ENCODE measurements at regions not wholly inside any gene's neighbourhood (a gene's known extent, or its start where the extent isn't known, plus 50 kb on each side); places are given as distances from the start of the nearest gene placed in this dataset.
A peak's percentile ranks its signal among the peaks of the same experiment; 100 is the strongest.

DNA sequence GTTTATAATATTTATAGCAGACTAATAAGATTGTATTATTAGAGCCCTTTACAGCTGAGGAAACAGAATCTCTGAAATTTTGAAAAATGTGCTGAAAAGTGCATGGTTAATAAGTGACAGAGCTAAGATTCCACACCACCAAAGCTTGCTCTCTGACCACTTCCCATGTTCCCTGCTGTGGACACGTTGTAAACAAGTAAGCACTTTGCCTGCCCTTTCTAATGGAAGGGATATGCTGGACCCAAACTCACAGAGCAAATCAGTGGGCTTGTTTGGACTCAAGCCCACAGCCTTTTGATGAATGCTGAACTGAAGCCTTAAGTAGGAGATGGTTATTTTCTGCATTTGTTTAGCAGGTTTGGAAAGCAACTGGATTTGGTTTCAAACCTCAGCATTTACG is 214.0 kb upstream of the TMEM72 start:
- no peak overlapping the region for H3K4me2 ChIP-seq (ENCODE audit: extremely low read depth, insufficient read depth, low read length)

DNA sequence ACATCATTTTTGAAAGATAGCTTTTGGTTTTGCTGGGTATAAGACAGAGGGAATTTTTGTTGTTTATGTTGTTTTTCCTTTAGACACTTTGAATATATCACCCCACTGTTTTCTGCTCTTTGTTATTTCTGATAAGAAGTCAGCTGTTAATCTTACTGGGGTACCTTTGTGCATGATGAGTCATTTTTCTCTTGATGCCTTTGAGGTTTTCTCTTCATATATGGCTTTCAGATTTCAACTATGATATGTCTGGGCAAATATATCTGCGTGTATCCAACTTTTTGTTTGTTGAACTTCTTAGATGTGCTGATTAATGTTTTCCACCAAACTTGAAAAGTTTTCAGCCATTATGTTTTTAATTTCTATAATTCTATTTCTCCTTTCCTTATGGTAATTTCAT is 208.6 kb upstream of the TMEM72 start:
- Histone ChIP-seq H4K20me1 (ENCODE audit: control insufficient read depth, extremely low read depth, insufficient read depth, low read length) (no peaks in the 10 kb centered on the region), H3K4me2 (ENCODE audit: extremely low read depth, insufficient read depth, low read length) (no peak overlapping the region), H3K4me1 (ENCODE audit: control insufficient read depth, extremely low read depth, insufficient read depth, low read length) (peaks cover 6% of the 10 kb centered on the region), H3K27ac (ENCODE audit: insufficient read depth, low read length) (no peak overlapping the region), H3K36me3 (ENCODE audit: control insufficient read depth, insufficient read depth, low read length) (no peaks in the 10 kb centered on the region), H2AFZ (ENCODE audit: low read length) (no peak overlapping the region), H3K4me3 (replicated peaks in 1 of 4; ENCODE audit: control extremely low read depth in 1 of 4, insufficient read depth in 1 of 4, low read depth in 3 of 4, low read length in 4 of 4) (no peak overlapping the region), H3K27me3 (ENCODE audit: control insufficient read depth, insufficient read depth, low read length) (no peaks in the 10 kb centered on the region), H3K9ac (ENCODE audit: insufficient read depth, low read length) (no peak overlapping the region), H3K9me3 (ENCODE audit: control insufficient read depth, insufficient read depth, low read depth, low read length) (no peaks in the 10 kb centered on the region), H3K79me2 (ENCODE audit: control insufficient read depth, insufficient read depth, low read length) (no peaks in the 10 kb centered on the region)
- DNase-seq (ENCODE audit: low read depth in 2 of 2) = no peak
- TF ChIP-seq EZH2 (IDR thresholded peaks at IDR 0.05; ENCODE audit: low read length, missing control alignments) = no peak
- TF ChIP-seq, protein P1, sequence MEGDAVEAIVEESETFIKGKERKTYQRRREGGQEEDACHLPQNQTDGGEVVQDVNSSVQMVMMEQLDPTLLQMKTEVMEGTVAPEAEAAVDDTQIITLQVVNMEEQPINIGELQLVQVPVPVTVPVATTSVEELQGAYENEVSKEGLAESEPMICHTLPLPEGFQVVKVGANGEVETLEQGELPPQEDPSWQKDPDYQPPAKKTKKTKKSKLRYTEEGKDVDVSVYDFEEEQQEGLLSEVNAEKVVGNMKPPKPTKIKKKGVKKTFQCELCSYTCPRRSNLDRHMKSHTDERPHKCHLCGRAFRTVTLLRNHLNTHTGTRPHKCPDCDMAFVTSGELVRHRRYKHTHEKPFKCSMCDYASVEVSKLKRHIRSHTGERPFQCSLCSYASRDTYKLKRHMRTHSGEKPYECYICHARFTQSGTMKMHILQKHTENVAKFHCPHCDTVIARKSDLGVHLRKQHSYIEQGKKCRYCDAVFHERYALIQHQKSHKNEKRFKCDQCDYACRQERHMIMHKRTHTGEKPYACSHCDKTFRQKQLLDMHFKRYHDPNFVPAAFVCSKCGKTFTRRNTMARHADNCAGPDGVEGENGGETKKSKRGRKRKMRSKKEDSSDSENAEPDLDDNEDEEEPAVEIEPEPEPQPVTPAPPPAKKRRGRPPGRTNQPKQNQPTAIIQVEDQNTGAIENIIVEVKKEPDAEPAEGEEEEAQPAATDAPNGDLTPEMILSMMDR (conservative IDR thresholded peaks at IDR 0.05 in 1 of 2, IDR thresholded peaks at IDR 0.05 in 1 of 2; ENCODE audit: low read depth in 1 of 2, low read length in 2 of 2) = no peak

More for the DNA sequence above, 214.0 kb upstream of the TMEM72 start:
- no peak overlapping the region for H3K27ac ChIP-seq (ENCODE audit: insufficient read depth, low read length)
- H3K4me1 ChIP-seq (ENCODE audit: control insufficient read depth, extremely low read depth, insufficient read depth, low read length) = no peaks in the 10 kb centered on the region
- H3K9me3 ChIP-seq (ENCODE audit: control insufficient read depth, insufficient read depth, low read depth, low read length) = no peaks in the 10 kb centered on the region
- no peaks in the 10 kb centered on the region for H3K36me3 ChIP-seq (ENCODE audit: control insufficient read depth, insufficient read depth, low read length)
- H3K27me3 ChIP-seq (ENCODE audit: control insufficient read depth, insufficient read depth, low read length) = no peaks in the 10 kb centered on the region
- H4K20me1 ChIP-seq (ENCODE audit: control insufficient read depth, extremely low read depth, insufficient read depth, low read length) = no peaks in the 10 kb centered on the region
- H3K79me2 ChIP-seq (ENCODE audit: control insufficient read depth, insufficient read depth, low read length) = no peaks in the 10 kb centered on the region
- no peak for TF ChIP-seq EZH2 (IDR thresholded peaks at IDR 0.05; ENCODE audit: low read length, missing control alignments)
- TF ChIP-seq, protein P1 (conservative IDR thresholded peaks at IDR 0.05 in 1 of 2, IDR thresholded peaks at IDR 0.05 in 1 of 2; ENCODE audit: low read depth in 1 of 2, low read length in 2 of 2) = no peak
- no peak overlapping the region for H2AFZ ChIP-seq (ENCODE audit: low read length)
- no peak overlapping the region for H3K9ac ChIP-seq (ENCODE audit: insufficient read depth, low read length)
- peak in 1 of 2 donors; percentile 42 for DNase-seq (ENCODE audit: low read depth in 2 of 2)
- no peak overlapping the region for H3K4me3 ChIP-seq (replicated peaks in 1 of 4; ENCODE audit: control extremely low read depth in 1 of 4, insufficient read depth in 1 of 4, low read depth in 3 of 4, low read length in 4 of 4)

DNA sequence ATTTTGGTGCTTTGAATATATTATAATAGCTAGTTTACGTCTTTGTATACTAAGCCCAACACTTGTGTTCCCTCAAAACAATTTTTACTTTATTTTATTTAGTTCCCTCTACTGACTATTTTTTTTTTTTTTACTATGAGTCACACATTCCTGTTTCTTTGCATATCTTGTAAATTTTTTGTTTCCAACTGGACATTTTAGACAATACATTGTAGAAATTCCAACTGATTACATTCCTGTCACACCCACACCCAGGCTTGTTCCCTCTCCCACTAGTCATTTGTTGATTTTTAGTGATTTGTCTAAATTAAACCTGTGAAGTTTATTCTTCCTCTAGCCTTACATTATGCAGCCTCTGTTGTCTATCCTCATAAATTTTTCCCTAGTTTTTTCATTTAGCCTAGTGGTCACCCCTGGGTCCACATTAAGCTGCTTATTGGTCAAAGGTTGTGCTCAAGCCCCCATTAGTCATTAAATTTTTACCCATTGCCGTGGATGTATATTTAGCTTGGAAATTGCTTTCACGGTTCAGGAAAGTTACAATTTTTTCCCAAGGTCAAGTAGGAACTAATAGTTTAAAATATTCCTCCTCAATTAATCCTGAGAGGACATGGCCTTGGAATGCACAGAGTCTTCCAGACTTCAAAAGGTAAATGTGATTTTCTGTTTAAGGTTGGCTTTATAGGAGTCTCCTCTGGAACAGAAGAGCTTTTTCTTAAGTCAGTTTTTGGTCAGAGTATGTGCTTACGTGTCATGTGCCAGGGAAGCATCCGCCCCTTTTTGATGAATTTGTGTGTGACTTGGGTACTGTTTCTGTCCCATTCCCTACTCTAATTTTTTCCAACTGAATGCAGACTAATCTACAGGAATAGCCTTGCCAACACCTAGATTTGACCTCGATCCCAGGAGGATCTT is 207.6 kb upstream of the TMEM72 start:
- H3K36me3 ChIP-seq (ENCODE audit: control insufficient read depth, insufficient read depth, low read length) = no peaks in the 10 kb centered on the region
- H3K9me3 ChIP-seq (ENCODE audit: control insufficient read depth, insufficient read depth, low read depth, low read length) = no peaks in the 10 kb centered on the region
- H3K9ac ChIP-seq (ENCODE audit: insufficient read depth, low read length) = no peak overlapping the region
- no peak overlapping the region for H3K27ac ChIP-seq (ENCODE audit: insufficient read depth, low read length)
- no peak overlapping the region for H3K4me3 ChIP-seq (replicated peaks in 1 of 4; ENCODE audit: control extremely low read depth in 1 of 4, insufficient read depth in 1 of 4, low read depth in 3 of 4, low read length in 4 of 4)
- H3K4me2 ChIP-seq (ENCODE audit: extremely low read depth, insufficient read depth, low read length) = no peak overlapping the region
- TF ChIP-seq EZH2 (IDR thresholded peaks at IDR 0.05; ENCODE audit: low read length, missing control alignments) = no peak
- TF ChIP-seq, protein P1 (conservative IDR thresholded peaks at IDR 0.05 in 1 of 2, IDR thresholded peaks at IDR 0.05 in 1 of 2; ENCODE audit: low read depth in 1 of 2, low read length in 2 of 2) = no peak
- H3K27me3 ChIP-seq (ENCODE audit: control insufficient read depth, insufficient read depth, low read length) = no peaks in the 10 kb centered on the region
- H3K79me2 ChIP-seq (ENCODE audit: control insufficient read depth, insufficient read depth, low read length) = no peaks in the 10 kb centered on the region
- no peaks in the 10 kb centered on the region for H4K20me1 ChIP-seq (ENCODE audit: control insufficient read depth, extremely low read depth, insufficient read depth, low read length)
- H2AFZ ChIP-seq (ENCODE audit: low read length) = no peak overlapping the region
- peak; percentile 29 to 91 for DNase-seq (ENCODE audit: low read depth in 2 of 2)
- peaks cover 6% of the 10 kb centered on the region for H3K4me1 ChIP-seq (ENCODE audit: control insufficient read depth, extremely low read depth, insufficient read depth, low read length)
